Gastroesophageal sphincter (tissue), 4 donors: ENCODE measurements at regions not wholly inside any gene's neighbourhood (a gene's known extent, or its start where the extent isn't known, plus 50 kb on each side); places are given as distances from the start of the nearest gene placed in this dataset.

ENCODE experiments used
- ATAC-seq: fragments of 150-250 bp; one replicate; pipeline ENCODE4 v1.9.1; 2016; ENCODE audit warnings: mild to moderate bottlenecking, moderate library complexity
- H3K27ac ChIP-seq, 4 donors: fragments of 200-600 bp; sonication (generic) in 3 of 4; 1 replicate in 3 of 4; 2 replicates in 1 of 4; pipeline ENCODE4 v1.5.1; 2016 to 2019
- H3K27me3 ChIP-seq: fragments of 200-600 bp; sonication (generic); one replicate; pipeline ENCODE4 v1.5.1; 2019
- H3K36me3 ChIP-seq, 2 donors: fragments of 200-600 bp; sonication (generic); one replicate each; pipeline ENCODE4 v1.5.1; 2019; ENCODE audit warnings: control low read depth in 1 of 2
- H3K4me1 ChIP-seq, 3 donors: fragments of 200-600 bp; sonication (generic); 1 replicate in 2 of 3; 2 replicates in 1 of 3; pipeline ENCODE4 v1.5.1; 2016 to 2019; ENCODE audit warnings: control low read depth in 2 of 3
- H3K4me3 ChIP-seq, 2 donors: fragments of 200-600 bp; sonication (generic); one replicate each; pipeline ENCODE4 v1.5.1; 2019; ENCODE audit warnings: mild to moderate bottlenecking in 1 of 2, moderate library complexity in 1 of 2
- H3K9me3 ChIP-seq, 3 donors: fragments of 200-600 bp; sonication (generic); one replicate each; pipeline ENCODE4 v1.5.1; 2017 to 2019; ENCODE audit warnings: control low read depth in 2 of 3
- EP300 ChIP-seq: sonication (generic); formaldehyde crosslinking; IDR thresholded peaks from one replicate; pipeline ENCODE4 v1.6.1; 2017; ENCODE audit warnings: antibody characterized with exemption, mild to moderate bottlenecking
- POLR2A ChIP-seq, 2 donors: fragments of 450-650 bp; IDR thresholded peaks; one replicate each; pipeline ENCODE4 v1.6.1; 2017; ENCODE audit warnings: antibody characterized with exemption in 2 of 2, mild to moderate bottlenecking in 2 of 2, moderate library complexity in 1 of 2
- POLR2AphosphoS5 ChIP-seq: sonication (generic); formaldehyde crosslinking; IDR thresholded peaks from one replicate; pipeline ENCODE4 v1.6.1; 2017; ENCODE audit warnings: antibody characterized with exemption
- WGBS, 2 donors: methylation state at CpG; one replicate each; pipeline ENCODE4 v1.1.5; 2018; ENCODE audit warnings: low coverage in 1 of 2; 5-methylcytosine and 5-hydroxymethylcytosine counted together
- TF ChIP-seq, protein P1 (sequence below), 4 experiments: fragments of 200-600 bp in 2 of 4; fragments of 450-650 bp in 2 of 4; sonication (generic) in 1 of 4; IDR thresholded peaks; one replicate each; pipeline ENCODE4 v1.5.1; 2017 to 2019; ENCODE audit warnings: antibody characterized with exemption in 4 of 4, mild to moderate bottlenecking in 2 of 4, moderate library complexity in 2 of 4

DNA sequence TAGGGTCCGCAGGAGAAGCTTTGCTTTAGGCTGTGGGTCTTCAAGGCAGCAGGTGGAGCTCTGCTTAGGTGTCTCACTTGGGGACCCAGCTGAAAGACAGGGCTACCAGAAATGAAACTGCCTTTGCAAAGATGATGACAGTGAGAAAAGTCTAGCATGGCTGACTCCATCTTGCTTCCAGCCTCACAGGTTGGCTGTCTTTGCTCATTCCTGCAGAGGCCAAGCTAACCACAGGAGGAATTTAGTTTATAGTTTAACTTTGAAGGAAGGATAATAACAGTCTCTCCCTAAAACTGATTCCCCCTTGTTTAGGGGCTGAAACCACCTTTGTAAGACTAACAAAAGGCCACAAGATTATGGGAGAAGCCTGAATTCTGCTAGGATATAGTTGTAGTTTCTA, 252.4 kb downstream of the UQCRFS1 start:
- Histone ChIP-seq H3K4me3 (no peak overlapping the region), H3K4me1 (no peaks in the 10 kb centered on the region), H3K27ac (no peak overlapping the region), H3K27me3 (no peaks in the 10 kb centered on the region), H3K9me3 (peaks cover 0 to 8% (median 0%) of the 10 kb centered on the region in 3 donors), H3K36me3 (no peaks in the 10 kb centered on the region)
- TF ChIP-seq, protein P1, sequence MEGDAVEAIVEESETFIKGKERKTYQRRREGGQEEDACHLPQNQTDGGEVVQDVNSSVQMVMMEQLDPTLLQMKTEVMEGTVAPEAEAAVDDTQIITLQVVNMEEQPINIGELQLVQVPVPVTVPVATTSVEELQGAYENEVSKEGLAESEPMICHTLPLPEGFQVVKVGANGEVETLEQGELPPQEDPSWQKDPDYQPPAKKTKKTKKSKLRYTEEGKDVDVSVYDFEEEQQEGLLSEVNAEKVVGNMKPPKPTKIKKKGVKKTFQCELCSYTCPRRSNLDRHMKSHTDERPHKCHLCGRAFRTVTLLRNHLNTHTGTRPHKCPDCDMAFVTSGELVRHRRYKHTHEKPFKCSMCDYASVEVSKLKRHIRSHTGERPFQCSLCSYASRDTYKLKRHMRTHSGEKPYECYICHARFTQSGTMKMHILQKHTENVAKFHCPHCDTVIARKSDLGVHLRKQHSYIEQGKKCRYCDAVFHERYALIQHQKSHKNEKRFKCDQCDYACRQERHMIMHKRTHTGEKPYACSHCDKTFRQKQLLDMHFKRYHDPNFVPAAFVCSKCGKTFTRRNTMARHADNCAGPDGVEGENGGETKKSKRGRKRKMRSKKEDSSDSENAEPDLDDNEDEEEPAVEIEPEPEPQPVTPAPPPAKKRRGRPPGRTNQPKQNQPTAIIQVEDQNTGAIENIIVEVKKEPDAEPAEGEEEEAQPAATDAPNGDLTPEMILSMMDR (IDR thresholded peaks at IDR 0.05), result no peak
- no peak for TF ChIP-seq POLR2AphosphoS5
- no peak for TF ChIP-seq EP300
- TF ChIP-seq POLR2A (IDR thresholded peaks at IDR 0.05), result no peak
- no peak for ATAC-seq
- 100% methylated on average over 1 of the region's 1 CpG for WGBS, 2 donors

DNA sequence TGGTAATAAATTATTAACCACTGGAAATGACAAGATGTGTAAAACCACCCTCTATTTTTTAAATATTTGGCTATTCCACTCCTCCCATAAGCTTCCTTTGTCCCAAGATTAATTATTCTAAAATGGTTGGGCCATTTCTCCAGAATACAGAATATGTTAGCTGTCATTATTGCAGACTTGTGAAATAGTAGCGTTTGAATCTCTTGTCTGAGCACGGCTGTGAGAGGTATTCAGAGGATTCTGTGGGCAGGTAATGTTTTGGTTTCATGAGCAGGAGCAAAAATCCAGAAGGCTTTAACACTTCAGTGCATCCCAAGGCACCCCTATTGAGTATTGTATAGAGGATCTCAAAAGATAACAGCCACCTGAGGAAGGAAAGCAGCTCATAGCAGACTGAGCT, 256.0 kb downstream of the UQCRFS1 start:
- 19 to 46% methylated on average over 2 of the region's 2 CpGs for WGBS, 2 donors
- Histone ChIP-seq H3K4me1 (no peaks in the 10 kb centered on the region), H3K27me3 (no peaks in the 10 kb centered on the region), H3K4me3 (no peak overlapping the region), H3K9me3 (peaks cover 0 to 14% (median 0%) of the 10 kb centered on the region in 3 donors), H3K27ac (no peak overlapping the region), H3K36me3 (no peaks in the 10 kb centered on the region)
- no peak for TF ChIP-seq POLR2A (IDR thresholded peaks at IDR 0.05)
- TF ChIP-seq, protein P1 (IDR thresholded peaks at IDR 0.05), result no peak
- no peak for TF ChIP-seq POLR2AphosphoS5
- no peak for TF ChIP-seq EP300
- no peak for ATAC-seq

DNA sequence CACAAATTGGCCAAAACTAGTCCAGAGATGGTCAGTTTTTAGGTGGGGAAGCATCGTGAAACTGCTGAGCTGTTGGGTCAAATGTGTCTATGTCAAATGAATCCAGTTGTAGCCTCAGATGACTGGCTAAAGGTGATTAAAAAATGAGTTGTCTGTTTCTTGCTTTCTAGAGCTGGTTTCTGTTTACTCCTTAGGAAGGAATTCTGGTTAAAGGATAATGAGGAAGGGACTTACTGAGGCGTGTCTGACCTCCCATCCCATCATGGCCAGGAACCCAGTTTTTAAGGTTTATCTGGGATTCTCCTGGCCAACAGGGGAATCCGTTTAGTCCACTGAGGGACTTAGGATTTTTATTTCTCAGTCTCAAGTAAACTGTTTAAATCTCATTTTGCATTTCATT, 256.5 kb downstream of the UQCRFS1 start:
- no peaks in the 10 kb centered on the region for H3K27me3 ChIP-seq
- no peaks in the 10 kb centered on the region for H3K4me1 ChIP-seq
- peaks cover 0 to 14% (median 0%) of the 10 kb centered on the region in 3 donors for H3K9me3 ChIP-seq
- TF ChIP-seq POLR2AphosphoS5, result no peak
- no peak for TF ChIP-seq EP300
- TF ChIP-seq POLR2A (IDR thresholded peaks at IDR 0.05), result no peak
- TF ChIP-seq, protein P1 (IDR thresholded peaks at IDR 0.05), result no peak
- no peak overlapping the region for H3K4me3 ChIP-seq
- H3K36me3 ChIP-seq, result no peaks in the 10 kb centered on the region
- WGBS, 2 donors, result 63 to 66% methylated on average over 3 of the region's 3 CpGs
- H3K27ac ChIP-seq, result no peak overlapping the region
- no peak for ATAC-seq

DNA sequence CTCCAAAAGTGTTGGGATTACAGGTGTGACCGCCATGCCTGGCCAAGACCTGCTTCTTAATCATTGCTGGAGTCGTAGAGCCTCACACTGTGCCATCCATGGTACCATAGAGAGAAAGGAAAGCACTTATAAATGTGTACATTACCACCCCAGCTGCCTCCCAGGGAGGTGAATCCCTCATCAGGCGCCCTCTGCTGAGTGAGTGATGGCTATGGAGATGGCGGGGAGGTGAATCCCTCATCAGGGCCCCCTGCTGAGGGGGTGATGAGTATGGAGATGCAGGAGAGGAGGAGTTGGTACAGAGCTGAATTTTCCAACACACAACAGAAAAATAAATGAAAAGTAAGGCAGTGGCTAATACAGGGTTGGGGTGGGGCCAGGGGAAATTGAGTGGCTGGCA, 263.4 kb downstream of the UQCRFS1 start:
- ATAC-seq, result no peak
- H3K4me3 ChIP-seq, result no peak overlapping the region
- no peak overlapping the region for H3K27ac ChIP-seq
- peaks cover 0 to under 1% (median 0%) of the 10 kb centered on the region in 3 donors for H3K9me3 ChIP-seq
- 82 to 86% methylated on average over 1 to 2 of the region's 4 CpGs for WGBS, 2 donors
- peaks cover 34% of the 10 kb centered on the region for H3K27me3 ChIP-seq
- no peaks in the 10 kb centered on the region for H3K4me1 ChIP-seq
- no peak for TF ChIP-seq EP300
- no peak for TF ChIP-seq POLR2AphosphoS5
- TF ChIP-seq, protein P1 (IDR thresholded peaks at IDR 0.05), result no peak
- TF ChIP-seq POLR2A (IDR thresholded peaks at IDR 0.05), result no peak
- no peaks in the 10 kb centered on the region for H3K36me3 ChIP-seq

DNA sequence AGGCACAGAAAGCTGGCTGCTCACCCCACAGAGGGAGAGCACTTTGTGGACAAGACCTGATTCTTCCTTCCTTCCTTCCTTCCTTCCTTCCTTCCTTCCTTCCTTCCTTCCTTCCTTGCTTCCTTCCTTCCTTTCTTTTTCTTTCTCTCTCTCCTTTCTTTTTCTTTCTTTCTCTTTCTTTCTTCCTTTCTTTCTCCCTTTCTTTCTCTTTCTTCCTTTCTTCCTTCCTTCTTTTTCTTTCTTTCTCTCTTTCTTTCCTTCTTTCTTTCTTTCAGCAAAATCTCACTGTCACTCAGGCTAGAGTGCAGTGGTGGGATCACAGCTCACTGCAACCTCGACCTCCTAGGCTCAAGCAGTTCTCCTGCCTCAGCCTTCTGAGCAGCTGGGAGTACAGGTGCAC, 263.9 kb downstream of the UQCRFS1 start:
- ATAC-seq, result no peak
- 71% methylated on average over 1 of the region's 1 CpG for WGBS, 2 donors
- Histone ChIP-seq H3K36me3 (no peaks in the 10 kb centered on the region), H3K4me1 (no peaks in the 10 kb centered on the region), H3K27ac (no peak overlapping the region), H3K9me3 (no peaks in the 10 kb centered on the region), H3K27me3 (peaks cover 34% of the 10 kb centered on the region), H3K4me3 (no peak overlapping the region)
- TF ChIP-seq POLR2A (IDR thresholded peaks at IDR 0.05) (no peak), POLR2AphosphoS5 (no peak), EP300 (no peak)
- TF ChIP-seq, protein P1 (IDR thresholded peaks at IDR 0.05), result no peak
